HG02885 (cell line): ENCODE measurements at regions not wholly inside any gene's neighbourhood (a gene's known extent, or its start where the extent isn't known, plus 50 kb on each side); places are given as distances from the start of the nearest gene placed in this dataset.

Experiments
- ATAC-seq: cut with Tn5 transposase; IDR thresholded peaks from one replicate; pipeline ENCODE4 v1.9.1; 2021; ENCODE audit warnings: mild to moderate bottlenecking; ENCODE audit not compliant: unreplicated experiment, poor library complexity

- ATAC-seq = no peak
Measured at GRCh38 chr15:96247621-96248305, 82.7 kb upstream of the NR2F2 start.

GRCh38 chr15:96252148-96252547, 78.4 kb upstream of the NR2F2 start:
- no peak for ATAC-seq

GRCh38 chr15:96253006-96253747, 77.3 kb upstream of the NR2F2 start:
- ATAC-seq = no peak

- no peak for ATAC-seq
Measured at GRCh38 chr15:96254173-96254572, 76.3 kb upstream of the NR2F2 start.

GRCh38 chr15:96255599-96255998, 74.9 kb upstream of the NR2F2 start:
- no peak for ATAC-seq

- no peak for ATAC-seq
Measured at GRCh38 chr15:96261575-96262034, 68.9 kb upstream of the NR2F2 start.

GRCh38 chr15:96262097-96262496, 68.4 kb upstream of the NR2F2 start:
- ATAC-seq = no peak

- ATAC-seq = no peak
Measured at GRCh38 chr15:96262549-96263489, 67.7 kb upstream of the NR2F2 start.

GRCh38 chr15:96264351-96264798, 66.1 kb upstream of the NR2F2 start:
- ATAC-seq = no peak

- ATAC-seq = no peak
Measured at GRCh38 chr15:96264801-96265515, 65.5 kb upstream of the NR2F2 start.

GRCh38 chr15:96266456-96266855, 64.0 kb upstream of the NR2F2 start:
- no peak for ATAC-seq

GRCh38 chr15:96267463-96267862, 63.0 kb upstream of the NR2F2 start:
- no peak for ATAC-seq

GRCh38 chr15:96268442-96269204, 61.9 kb upstream of the NR2F2 start:
- ATAC-seq = no peak

GRCh38 chr15:96270581-96271172, 59.8 kb upstream of the NR2F2 start:
- ATAC-seq = no peak

- ATAC-seq = no peak
Measured at GRCh38 chr15:96272427-96272826, 58.1 kb upstream of the NR2F2 start.

GRCh38 chr15:96273317-96274086, 57.0 kb upstream of the NR2F2 start:
- no peak for ATAC-seq

- ATAC-seq = no peak
Measured at GRCh38 chr15:96274087-96274440, 56.4 kb upstream of the NR2F2 start.

GRCh38 chr15:96274698-96275097, 55.8 kb upstream of the NR2F2 start:
- ATAC-seq = no peak
